SKM-1 treated with dmso at 0.1 percent for 144 hours (cell line): ENCODE measurements at regions not wholly inside any gene's neighbourhood (a gene's known extent, or its start where the extent isn't known, plus 50 kb on each side); places are given as distances from the start of the nearest gene placed in this dataset.

Experiments
- DNase-seq: peaks from one replicate; lab custom pipeline; 2025; ENCODE audit not compliant: unreplicated experiment; lab: John Stamatoyannopoulos, UW

DNA sequence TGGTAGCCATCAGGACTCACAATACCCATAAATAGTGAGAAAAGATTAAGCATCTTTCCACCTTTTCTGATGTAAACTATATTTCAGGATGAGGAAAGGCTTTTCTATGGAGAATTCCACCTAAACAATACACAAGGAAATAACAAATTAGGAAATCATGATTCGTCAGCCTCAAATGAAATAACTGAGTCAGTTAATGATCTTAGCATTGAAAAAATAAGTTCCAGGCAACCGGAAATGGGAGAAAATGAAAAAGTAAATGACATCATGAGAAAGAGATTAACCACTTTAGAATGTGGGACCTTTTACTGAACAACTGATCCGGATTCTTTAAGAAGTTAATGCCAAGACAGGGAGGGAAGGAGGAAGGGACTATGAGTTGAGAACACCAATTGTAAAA lies 742.3 kb downstream of the TNS3 start:
- DNase-seq: no peak

DNA sequence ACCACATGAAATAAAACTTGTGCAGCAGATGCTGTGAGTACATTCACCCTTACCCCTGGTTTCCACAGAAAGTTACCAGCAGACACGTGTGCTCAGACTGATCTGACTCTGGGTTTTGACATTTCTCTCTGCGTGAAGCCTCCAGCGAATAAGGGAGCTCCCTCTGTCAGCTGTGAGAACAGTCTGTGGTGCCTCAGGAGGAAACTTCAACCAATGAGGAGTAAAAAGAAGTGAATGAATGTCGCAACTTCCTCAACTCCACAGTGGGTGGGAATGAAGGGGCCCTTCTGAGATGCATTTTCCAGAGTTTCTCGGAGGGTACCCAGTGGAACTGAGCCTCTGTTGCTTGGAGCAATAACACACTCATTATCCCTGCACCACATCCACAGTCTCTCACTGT lies 743.4 kb downstream of the TNS3 start:
- DNase-seq: no peak

DNA sequence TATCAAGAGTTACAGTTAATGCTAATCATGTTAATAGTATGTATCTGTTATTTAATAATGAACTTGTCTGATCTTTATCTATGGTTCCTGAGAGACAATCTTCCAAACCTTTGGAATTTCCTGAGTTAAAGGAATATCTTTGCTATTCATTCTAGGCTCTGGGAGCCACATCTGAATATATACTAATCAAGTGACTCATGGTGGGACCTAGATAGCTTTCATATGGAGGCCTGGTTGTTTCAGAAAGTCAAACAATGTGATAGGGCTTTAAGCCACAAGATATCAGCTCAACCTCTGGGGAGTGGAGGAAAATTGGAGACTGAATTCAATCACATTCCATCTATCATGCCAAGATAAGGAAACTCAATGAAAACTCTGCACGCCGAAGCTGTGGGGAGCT lies 746.4 kb downstream of the TNS3 start:
- DNase-seq: no peak

DNA sequence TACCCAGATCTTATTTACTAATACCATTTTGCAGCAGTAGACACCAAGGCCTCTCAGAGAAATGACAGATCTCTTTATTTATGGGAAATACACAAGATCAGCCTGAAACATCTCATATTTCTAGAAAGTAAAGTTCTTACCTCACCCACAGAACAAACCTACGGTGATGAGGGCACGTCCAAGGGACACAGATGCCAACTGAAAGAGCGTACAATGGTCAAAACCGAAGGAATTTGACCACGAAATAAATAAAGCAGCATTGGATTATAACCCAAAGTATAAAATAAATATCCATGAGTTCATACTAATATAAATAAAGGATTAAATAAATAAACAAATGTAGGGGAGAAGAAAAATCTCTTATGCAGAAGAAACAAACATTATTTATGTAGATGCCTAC lies 747.0 kb downstream of the TNS3 start:
- no peak for DNase-seq

DNA sequence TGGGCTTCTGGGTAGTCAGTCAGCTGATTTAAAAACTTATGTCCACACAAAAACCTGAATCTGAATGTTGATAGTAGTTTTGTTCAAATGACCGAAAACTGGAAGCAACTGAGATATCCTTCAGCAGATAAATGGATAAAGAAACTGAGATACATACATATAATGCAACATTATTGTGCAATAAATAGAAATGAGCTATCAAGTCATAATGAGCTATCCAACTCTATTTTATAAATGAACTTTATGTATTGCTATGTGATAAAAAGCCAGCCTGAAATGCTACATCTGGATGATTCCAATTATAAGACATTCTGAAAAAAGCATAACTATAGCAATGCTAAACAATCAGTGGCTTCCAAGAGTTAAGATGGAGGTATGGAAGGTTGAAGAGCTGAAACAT lies 748.7 kb downstream of the TNS3 start:
- no peak for DNase-seq

DNA sequence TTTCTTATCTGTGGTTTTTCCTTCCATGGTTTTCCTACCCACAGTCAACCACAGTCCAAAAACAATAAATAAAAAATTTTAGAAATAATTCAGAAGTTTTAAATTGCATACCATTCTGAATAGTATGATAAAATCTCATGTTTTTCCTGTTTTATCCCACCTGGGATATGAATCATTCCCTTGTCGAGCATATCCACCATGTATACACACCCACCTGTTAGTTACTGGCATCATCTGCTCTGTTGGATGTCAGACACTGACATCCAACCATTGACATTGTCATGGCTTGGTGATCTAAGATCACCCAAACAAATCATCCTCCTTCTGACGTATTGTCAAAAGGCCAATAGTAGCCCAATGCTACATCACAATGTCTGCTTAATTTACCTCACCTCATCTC lies 749.8 kb downstream of the TNS3 start:
- no peak for DNase-seq

DNA sequence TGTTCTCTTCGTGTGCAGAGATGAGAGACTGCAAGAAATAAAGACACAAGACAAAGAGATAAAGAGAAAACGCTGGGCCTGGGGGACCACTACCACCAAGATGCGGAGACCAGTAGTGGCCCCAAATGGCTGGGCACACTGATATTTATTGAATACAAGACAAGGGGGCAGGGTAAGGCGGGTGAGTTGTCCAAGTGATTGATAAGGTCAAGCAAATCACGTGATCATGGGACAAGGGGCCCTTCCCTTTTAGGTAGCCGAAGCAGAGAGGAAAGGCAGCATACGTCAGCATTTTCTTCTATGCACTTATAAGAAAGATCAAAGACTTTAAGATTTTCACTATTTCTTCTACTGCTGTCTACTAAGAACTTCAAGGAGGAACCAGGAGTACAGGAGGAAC lies 762.1 kb downstream of the TNS3 start:
- DNase-seq: no peak

DNA sequence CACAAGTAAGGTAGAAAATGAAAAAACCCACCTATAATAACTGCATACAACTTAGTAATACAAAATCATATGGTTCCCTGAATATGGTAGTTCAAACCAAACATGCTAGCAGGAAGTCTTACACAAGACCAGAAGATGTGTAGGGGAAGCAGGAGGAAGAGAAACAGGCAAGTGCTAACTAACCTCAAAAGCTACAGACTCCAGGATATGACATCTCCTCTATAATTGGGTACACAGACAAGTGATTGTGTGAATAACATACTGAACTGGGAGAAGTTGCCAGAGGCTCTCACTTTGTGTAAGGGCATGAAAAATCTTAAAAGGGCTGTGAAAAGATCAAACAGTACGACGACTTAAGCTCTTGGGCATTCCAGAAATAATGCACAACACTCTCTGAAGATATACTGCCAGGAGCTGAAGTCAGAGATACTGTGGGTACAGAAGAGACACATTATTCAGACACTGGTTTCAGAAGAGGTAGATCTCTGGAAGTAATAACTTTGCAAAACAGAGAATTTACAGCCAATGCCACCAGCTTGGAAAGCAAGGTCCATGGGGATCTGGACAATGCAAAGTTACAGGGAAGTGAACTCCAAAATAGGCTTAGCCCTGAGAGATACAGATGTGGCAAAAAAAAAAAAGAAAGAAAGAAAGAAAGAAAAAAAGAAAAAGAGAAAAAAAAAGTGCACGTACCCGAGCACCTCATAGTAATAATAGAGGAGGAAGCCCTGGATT lies 767.2 kb downstream of the TNS3 start:
- peak; percentile 45 for DNase-seq

DNA sequence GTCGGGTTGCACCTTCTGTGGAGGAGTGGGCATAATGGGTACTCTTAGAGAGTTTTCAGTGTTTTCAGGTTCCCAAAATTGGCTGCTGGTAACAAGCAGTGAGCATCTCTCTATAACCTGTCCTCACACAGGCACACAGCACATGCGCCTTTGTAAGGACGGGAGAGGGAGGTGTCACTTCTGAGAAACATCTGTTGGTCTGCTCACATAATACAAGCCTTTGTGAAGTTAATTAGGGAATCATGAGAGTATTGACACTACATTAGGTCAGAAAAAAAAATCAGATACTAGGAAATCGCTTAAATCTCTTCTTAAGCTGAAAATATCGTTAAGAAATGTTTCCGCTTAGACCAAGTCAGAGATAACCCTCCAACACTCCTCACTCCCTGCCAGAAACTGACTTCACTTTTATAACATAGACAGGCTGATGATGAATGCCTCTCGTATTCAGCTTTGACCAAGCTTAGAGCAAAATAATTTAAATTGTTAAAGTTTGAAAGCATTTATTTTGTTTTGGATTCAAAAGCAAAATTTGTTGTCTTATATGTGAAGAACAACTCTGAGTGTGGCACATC lies 769.7 kb downstream of the TNS3 start:
- DNase-seq: no peak

DNA sequence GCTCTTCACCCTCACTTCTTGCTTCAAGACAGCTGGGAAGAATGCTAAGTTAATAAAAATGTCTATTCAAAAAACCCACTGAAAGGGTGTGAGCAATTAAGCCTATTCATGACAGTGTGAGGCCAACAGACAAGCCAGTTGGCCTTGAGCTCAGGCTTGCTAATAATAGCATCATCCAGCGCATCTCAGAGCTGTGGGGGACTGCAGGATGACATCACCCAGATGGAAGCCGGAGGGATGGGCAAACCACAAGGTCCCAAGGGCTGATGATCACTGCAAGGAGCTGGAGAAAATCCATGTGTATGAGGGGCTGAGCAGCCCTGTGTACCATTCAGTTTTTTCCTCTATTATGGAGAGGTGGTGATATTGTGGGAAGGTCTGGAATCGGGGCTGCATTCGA lies 770.4 kb downstream of the TNS3 start:
- DNase-seq: no peak

DNA sequence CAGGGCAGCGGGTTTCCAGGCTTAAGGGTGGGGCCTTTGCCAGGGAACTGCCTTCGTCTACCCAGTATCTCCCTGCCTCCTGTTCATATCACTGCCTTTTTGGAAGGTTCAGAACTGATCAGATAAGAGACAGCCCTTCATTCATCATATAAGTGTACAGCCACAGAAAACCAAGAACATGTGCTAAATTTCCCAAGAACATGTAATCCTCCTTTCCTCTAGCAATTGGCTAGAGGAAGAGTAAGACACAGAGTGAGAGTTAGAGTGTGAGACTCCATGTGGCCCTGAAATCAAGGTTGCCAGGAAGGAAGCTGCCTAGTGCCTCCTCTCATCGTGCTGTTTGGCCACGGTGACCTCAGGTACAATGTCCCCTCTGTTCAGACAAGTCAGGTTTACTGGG lies 770.9 kb downstream of the TNS3 start:
- DNase-seq: no peak

DNA sequence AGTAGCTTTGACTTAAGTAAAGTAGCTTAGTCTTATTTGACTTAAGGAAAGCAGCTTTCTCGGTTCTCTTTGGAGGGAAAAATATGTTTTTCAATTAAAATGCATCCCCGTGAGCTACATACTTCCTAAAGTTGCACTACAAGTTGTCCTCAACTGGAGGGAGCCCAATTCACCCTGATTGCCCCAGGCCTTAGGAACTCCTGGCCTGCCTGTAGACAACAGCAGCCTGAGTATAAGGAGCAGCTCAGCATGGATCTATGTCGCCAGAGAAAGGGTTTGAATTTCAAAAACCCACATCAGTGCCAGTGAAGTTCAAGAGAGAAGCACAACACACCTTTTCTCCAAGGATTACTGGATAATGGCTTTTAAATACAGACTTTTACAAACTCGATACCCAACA lies 772.0 kb downstream of the TNS3 start:
- no peak for DNase-seq

DNA sequence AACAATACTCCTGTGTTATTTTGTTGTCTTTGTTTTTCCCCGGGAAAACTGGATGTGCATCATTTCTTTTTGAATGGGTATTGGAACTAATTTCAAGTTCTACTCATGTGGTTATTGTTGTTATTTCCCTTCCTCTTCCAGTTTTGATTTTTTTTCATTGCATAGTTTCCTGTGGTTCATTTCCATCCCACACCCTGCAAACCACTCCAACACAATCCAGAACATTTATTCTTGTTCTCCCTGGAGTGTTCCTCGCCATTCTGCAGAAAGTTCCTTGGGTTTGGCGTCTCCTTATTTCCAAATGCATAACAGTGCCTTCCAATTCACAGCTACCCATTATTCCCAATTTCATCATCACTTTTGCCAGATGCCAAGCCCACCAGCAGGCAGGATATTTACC lies 775.1 kb downstream of the TNS3 start:
- no peak for DNase-seq

DNA sequence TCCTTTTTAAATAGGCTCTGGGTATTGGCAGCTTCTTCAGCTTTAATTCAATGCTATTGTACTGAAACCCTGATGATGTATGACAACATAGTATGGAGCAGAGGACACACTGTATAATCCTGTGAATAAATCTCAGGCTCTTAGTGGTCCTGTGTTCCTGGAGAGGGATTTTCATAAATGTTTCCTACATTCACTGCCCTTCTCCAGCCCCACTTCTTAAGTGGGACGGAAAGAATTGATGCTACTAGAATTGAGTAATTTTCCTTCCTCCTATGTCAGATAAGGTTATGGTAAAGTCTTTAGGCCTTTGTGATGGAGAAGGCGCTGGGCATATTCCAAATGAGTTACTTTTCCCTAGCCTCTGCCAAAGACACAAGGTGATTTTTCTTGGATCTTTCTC lies 779.4 kb downstream of the TNS3 start:
- no peak for DNase-seq

DNA sequence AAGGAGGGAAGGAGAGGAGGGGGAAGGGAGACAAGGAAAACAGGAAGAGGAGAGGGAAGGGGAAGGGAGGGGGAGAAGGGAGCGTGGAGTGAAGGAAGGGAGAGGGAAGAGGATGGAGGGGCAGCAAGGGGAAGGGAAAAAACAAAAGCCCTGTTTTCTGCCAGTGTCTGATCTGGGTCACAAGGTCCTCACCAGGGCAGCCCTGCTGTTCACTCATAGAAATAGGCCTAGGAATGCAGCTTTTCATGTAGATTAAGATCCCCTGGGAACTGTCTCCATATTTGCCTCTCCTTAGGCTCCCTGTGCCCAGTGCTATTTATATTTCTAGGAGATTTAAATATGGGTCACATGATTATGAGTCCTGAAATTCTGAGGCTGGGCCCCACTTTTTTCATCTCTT lies 790.7 kb downstream of the TNS3 start:
- DNase-seq: no peak

DNA sequence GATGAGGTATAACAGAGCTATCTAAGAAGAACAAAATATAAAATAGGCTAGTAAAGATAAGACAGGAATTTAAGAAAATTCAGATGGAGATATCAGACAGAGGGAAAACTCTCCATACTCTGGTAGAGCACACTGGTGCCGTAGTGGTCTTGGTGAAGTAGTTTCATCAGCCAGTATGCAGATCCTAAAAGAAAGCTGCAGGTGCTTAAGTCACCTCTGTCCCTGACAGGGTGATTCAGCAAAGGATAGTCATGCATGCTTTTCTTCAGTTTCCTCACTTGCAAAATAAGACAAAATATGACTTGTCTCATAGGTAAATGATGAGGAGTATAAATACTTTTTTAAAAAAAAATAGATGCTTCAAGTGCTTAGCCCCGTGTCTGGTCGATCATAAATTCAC lies 794.9 kb downstream of the TNS3 start:
- no peak for DNase-seq

DNA sequence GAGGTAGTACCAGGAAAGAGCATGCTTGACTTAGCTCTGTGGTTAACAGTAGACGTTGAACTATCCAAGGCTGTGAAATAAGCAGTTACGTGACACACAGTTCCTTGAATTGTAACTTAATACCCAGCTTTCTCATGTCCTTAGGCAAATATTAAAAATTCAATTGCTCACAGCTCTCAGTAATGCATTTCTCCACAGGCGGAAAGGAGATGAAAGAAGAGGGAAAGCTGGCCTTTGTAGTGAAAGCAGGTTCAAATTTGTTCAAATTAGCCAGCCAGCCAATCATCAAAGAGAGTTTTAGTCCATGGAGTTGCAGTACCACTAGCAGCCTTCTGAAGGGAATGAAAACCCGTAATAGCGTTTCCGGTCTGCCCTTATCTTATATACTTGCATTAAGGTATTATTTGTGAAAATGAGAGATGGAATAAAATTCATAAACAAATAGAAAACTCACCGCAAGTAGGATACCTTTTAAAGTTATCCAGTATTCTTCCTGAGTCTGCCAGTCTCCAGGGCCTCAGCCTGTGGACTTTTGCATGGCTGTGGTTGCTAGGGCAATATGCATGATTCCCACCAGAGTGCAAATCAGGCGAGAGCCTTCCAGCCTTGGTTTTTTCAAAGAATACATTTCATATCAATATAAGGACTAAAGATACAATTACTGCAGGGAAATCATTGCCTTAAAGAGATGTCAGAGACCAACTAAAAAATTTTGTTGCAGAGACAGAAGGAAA lies 795.5 kb downstream of the TNS3 start:
- DNase-seq: no peak

DNA sequence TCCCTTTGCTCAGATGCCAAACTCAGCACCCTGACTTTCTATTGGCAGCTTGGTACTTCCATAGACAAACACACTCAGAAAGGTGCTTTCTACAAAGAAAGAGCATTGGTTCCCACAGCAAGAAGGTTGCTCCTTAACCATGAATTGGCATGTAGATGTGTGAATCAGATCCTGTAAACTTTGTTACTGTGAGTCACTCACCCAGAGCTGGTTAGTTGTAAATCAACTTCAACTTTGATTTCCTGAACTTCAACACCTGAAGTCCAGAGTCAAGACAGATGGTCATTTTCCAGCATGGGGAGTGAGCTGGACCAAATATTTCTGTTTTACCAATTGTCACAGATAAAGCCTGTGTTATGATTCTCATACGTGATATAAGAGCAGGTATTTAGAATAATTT lies 797.2 kb downstream of the TNS3 start:
- no peak for DNase-seq

DNA sequence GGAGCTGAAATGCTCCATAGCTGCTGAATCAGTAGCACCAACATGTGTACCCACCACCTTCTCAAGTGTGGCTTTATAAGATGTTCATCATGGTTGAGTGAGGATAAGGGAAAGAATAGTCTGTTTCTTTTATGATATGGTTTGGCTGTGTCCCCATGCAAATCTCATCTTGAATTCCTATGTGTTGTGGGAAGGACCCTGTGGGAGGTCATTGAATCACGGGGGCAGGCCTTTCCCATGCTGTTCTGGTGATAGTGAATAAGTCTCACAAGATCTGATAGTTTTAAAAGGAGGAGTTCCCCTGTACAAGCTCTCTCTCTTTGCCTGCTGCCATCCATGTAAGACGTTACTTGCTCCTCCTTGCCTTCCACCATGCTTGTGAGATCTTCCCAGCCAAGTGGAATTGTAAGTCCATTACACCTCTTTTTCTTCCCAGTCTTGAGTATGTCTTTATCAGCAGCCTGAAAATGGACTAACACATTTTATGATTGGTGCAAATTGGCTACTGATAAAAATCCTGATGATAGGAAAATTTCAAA lies 799.9 kb downstream of the TNS3 start:
- DNase-seq: no peak

DNA sequence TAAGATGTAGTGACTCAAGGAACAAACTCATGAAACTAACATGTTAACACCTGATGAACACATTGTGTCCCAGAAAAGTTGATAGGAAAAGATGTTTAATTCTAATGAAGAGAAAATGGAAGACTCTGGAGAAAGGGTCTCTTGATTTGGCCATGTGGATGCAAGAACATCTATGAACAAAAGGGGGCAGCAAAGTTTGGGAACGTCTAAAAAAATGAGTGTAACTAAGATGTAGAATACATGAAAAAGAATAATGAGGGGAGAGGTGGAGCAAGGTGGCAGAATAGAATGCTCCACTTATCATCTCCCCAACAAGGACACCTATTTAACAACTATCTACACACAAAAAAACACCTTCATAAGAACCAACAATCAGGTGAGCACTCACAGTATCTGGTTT lies 805.1 kb downstream of the TNS3 start:
- DNase-seq: no peak

DNA sequence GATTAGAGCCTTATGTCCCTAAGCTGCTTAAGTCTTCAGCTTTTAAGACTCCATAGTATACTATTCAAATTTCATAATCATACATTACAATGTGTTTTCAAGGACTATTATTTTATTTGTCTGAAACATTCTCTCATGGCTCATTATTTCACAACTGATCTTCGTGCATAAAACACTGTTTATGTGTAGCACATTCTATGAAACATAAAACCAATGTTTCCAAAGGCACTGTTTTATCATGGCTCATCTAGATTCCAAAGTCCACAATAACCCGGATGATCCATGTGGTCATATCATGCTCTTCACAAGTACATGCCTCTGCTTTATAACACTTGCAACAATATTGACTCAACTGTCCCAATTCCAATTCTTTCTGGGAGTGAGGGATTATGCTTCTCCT lies 806.1 kb downstream of the TNS3 start:
- no peak for DNase-seq

DNA sequence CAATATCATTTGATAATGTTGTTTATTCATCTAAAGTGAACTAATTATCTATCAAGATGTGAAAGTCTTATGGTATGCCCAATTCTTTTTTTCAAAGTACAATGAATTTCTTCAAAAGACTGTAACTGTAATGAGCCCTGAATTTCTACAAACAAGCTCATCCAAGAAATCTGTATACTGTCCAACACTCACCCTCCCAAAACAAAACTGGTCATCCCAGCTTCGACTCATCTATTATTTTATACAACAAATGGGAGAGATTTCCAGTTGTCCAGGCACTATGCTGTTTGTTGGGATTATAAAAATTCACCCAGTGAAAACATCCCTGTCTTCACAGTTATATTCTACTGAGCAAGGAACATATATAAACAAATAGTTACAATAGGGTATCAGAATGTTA lies 806.9 kb downstream of the TNS3 start:
- DNase-seq: no peak
